ENCODE measurements at regions not wholly inside any gene's neighbourhood (a gene's known extent, or its start where the extent isn't known, plus 50 kb on each side); places are given as distances from the start of the nearest gene placed in this dataset.

DNA sequence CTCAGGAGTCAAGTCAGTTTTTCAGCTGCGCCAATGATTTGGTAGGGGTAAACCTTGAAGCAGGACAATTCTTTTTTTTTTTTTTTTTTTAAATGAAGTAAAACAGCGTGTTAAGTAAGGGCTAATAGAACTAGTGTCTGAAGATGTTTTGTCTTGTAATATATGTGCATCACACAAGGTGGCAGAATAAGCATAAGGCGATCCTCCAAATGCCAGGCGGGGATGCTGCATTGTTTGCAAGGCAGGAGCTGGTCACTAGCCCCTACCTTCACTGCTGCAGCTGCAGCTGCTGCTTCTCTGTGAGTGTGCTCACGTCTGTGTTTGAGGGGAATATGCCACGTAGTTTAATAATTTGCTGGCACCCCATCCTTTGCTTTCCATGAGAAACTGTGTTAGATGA, 272.7 kb upstream of the MAP3K7 start:
- intact Hi-C loops (cut with micrococcal nuclease; ENCODE audit: unreplicated experiment) (loop anchor here (10.0 kb wide), 1 partner anchor 225 kb away; no protein-coding TSS in a partner anchor), in situ Hi-C loops (cut with MboI) (no loop called here)
- 17% methylated on average over 6 of the region's 6 CpGs for WGBS (ENCODE audit: insufficient coverage, insufficient replicate concordance, low lambda C conversion rate, missing lambda C conversion rate)
- Histone ChIP-seq H3K27ac (ENCODE audit: control insufficient read depth, insufficient read depth) (no peak overlapping the region), H3K36me3 (ENCODE audit: control insufficient read depth in 2 of 2, insufficient read depth in 2 of 2, low read length in 1 of 2) (no peaks in the 10 kb centered on the region), H3K4me1 (ENCODE audit: control insufficient read depth, insufficient read depth, low read length) (no peaks in the 10 kb centered on the region), H3K9ac (ENCODE audit: control insufficient read depth, insufficient read depth, low read length) (no peak overlapping the region), H4K20me1 (ENCODE audit: control insufficient read depth, insufficient read depth) (no peaks in the 10 kb centered on the region), H2AFZ (ENCODE audit: control insufficient read depth, low read depth, low read length) (no peak overlapping the region), H3K27me3 (replicated peaks in 1 of 2; ENCODE audit: control insufficient read depth in 2 of 2, insufficient read depth in 2 of 2, low read length in 1 of 2) (no peaks in the 10 kb centered on the region), H3K9me3 (replicated peaks; ENCODE audit: control insufficient read depth, insufficient read depth, low read length) (no peaks in the 10 kb centered on the region), H3K4me3 (no peak overlapping the region), H3K79me2 (ENCODE audit: control insufficient read depth, insufficient read depth, low read length) (no peaks in the 10 kb centered on the region), H3K4me2 (ENCODE audit: control insufficient read depth, insufficient read depth) (no peak overlapping the region)
- ATAC-seq: no peak
- no TSS peak for BruUV-seq (replicated peaks)
- CTCF ChIA-PET: interaction anchor here (0.6 kb wide), 2 partner anchors 11 to 220 kb away, joined by 3 to 5 read pairs; no protein-coding TSS in a partner anchor
- DNase-seq (ENCODE audit: low read depth, low spot score): no peak
- RAD21 ChIA-PET (ENCODE audit: unreplicated experiment): interaction anchor here (0.7 kb wide), 1 partner anchor 260 kb away, joined by 4 read pairs; no protein-coding TSS in a partner anchor
- SMC1A ChIA-PET (ENCODE audit: uncharacterized antibody, unreplicated experiment): no interaction called here
- POLR2A ChIA-PET: no interaction called here
- TF ChIP-seq HDAC2 (IDR thresholded peaks at IDR 0.05): no peak
- no peak for TF ChIP-seq NR2C2 (IDR thresholded peaks at IDR 0.05; ENCODE audit: borderline replicate concordance, control insufficient read depth, insufficient read length, low read depth)
- TF ChIP-seq SIN3A (IDR thresholded peaks at IDR 0.05; ENCODE audit: low read depth, low read length): no peak
- TF ChIP-seq CREB1 (IDR thresholded peaks at IDR 0.05; ENCODE audit: low read depth): no peak
- TF ChIP-seq ATF7 (IDR thresholded peaks at IDR 0.05; ENCODE audit: low read depth): no peak
- TF ChIP-seq MYC (IDR thresholded peaks at IDR 0.05; ENCODE audit: insufficient read depth, insufficient read length, insufficient replicate concordance, low read length, severe bottlenecking): no peak
- no peak for TF ChIP-seq ZBED1 (IDR thresholded peaks at IDR 0.05; ENCODE audit: borderline replicate concordance)
- TF ChIP-seq, protein P1, sequence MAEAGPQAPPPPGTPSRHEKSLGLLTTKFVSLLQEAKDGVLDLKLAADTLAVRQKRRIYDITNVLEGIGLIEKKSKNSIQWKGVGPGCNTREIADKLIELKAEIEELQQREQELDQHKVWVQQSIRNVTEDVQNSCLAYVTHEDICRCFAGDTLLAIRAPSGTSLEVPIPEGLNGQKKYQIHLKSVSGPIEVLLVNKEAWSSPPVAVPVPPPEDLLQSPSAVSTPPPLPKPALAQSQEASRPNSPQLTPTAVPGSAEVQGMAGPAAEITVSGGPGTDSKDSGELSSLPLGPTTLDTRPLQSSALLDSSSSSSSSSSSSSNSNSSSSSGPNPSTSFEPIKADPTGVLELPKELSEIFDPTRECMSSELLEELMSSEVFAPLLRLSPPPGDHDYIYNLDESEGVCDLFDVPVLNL (IDR thresholded peaks at IDR 0.05; ENCODE audit: low read depth, low read length): no peak
- no peak for TF ChIP-seq NFXL1 (IDR thresholded peaks at IDR 0.05; ENCODE audit: borderline replicate concordance)
- TF ChIP-seq, protein P2, sequence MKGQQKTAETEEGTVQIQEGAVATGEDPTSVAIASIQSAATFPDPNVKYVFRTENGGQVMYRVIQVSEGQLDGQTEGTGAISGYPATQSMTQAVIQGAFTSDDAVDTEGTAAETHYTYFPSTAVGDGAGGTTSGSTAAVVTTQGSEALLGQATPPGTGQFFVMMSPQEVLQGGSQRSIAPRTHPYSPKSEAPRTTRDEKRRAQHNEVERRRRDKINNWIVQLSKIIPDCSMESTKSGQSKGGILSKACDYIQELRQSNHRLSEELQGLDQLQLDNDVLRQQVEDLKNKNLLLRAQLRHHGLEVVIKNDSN (IDR thresholded peaks at IDR 0.05; ENCODE audit: borderline replicate concordance, extremely low read length, insufficient read depth, low read depth, low read length): no peak
- no peak for TF ChIP-seq SIX5 (IDR thresholded peaks at IDR 0.05; ENCODE audit: low read depth, low read length, severe bottlenecking)
- TF ChIP-seq RAD21 (IDR thresholded peaks at IDR 0.05; ENCODE audit: insufficient read depth, low read depth, low read length): no peak
- FAIRE-seq: no peak

Data from GM12878 (cell line).